ENCODE measurements at regions not wholly inside any gene's neighbourhood (a gene's known extent, or its start where the extent isn't known, plus 50 kb on each side); places are given as distances from the start of the nearest gene placed in this dataset.

- DNase-seq = no peak
- Histone ChIP-seq H3K4me3 (no peak overlapping the region), H3K4me1 (ENCODE audit: low read depth) (no peaks in the 10 kb centered on the region), H3K36me3 (ENCODE audit: low read depth) (no peaks in the 10 kb centered on the region), H3K9me3 (no peaks in the 10 kb centered on the region)
- no peak for ATAC-seq
- intact Hi-C loops (cut with DNase I, micrococcal nuclease) = no loop called here
- TF ChIP-seq CTCF (IDR thresholded peaks at IDR 0.05) = no peak
These were observed 116.8 kb downstream of the RNASET2 start for GRCh38 chr6:166839569-166839968.

GRCh38 chr6:166838987-166839386, 117.4 kb downstream of the RNASET2 start:
- no peak for ATAC-seq
- Histone ChIP-seq H3K4me1 (ENCODE audit: low read depth) (no peaks in the 10 kb centered on the region), H3K9me3 (no peaks in the 10 kb centered on the region), H3K4me3 (no peak overlapping the region), H3K36me3 (ENCODE audit: low read depth) (no peaks in the 10 kb centered on the region)
- no peak for TF ChIP-seq CTCF (IDR thresholded peaks at IDR 0.05)
- intact Hi-C loops (cut with DNase I, micrococcal nuclease) = no loop called here
- no peak for DNase-seq

- Histone ChIP-seq H3K36me3 (ENCODE audit: low read depth) (no peaks in the 10 kb centered on the region), H3K4me3 (no peak overlapping the region), H3K4me1 (ENCODE audit: low read depth) (no peaks in the 10 kb centered on the region), H3K9me3 (no peaks in the 10 kb centered on the region)
- intact Hi-C loops (cut with DNase I, micrococcal nuclease) = no loop called here
- DNase-seq = no peak
- no peak for ATAC-seq
- no peak for TF ChIP-seq CTCF (IDR thresholded peaks at IDR 0.05)
These were observed 119.3 kb downstream of the RNASET2 start for GRCh38 chr6:166836785-166837718.

GRCh38 chr6:166834049-166834448, 122.3 kb downstream of the RNASET2 start:
- DNase-seq (no peak), ATAC-seq (no peak)
- no peak overlapping the region for H3K4me3 ChIP-seq
- no peaks in the 10 kb centered on the region for H3K9me3 ChIP-seq
- TF ChIP-seq CTCF (IDR thresholded peaks at IDR 0.05) = no peak
- no peaks in the 10 kb centered on the region for H3K4me1 ChIP-seq (ENCODE audit: low read depth)
- intact Hi-C loops (cut with DNase I, micrococcal nuclease) = no loop called here
- no peaks in the 10 kb centered on the region for H3K36me3 ChIP-seq (ENCODE audit: low read depth)

GRCh38 chr6:166830891-166831363, 125.4 kb downstream of the RNASET2 start:
- Histone ChIP-seq H3K9me3 (no peaks in the 10 kb centered on the region), H3K36me3 (ENCODE audit: low read depth) (no peaks in the 10 kb centered on the region), H3K4me1 (ENCODE audit: low read depth) (no peaks in the 10 kb centered on the region), H3K4me3 (no peak overlapping the region)
- ATAC-seq = no peak
- no peak for TF ChIP-seq CTCF (IDR thresholded peaks at IDR 0.05)
- DNase-seq = no peak
- intact Hi-C loops (cut with DNase I, micrococcal nuclease) = no loop called here
